H1 (cell line): ENCODE measurements at regions not wholly inside any gene's neighbourhood (a gene's known extent, or its start where the extent isn't known, plus 50 kb on each side); places are given as distances from the start of the nearest gene placed in this dataset.

Experiments
- CTCF ChIA-PET: fragments of 300-600 bp; sonication (Branson Sonifier 250); formaldehyde crosslinking; loops from one replicate; lab custom pipeline; 2021; ENCODE audit not compliant: partially characterized antibody; lab: Charles Lee
- POLR2A ChIA-PET: fragments of 300-600 bp; sonication (Branson Sonifier 250); formaldehyde crosslinking; loops from one replicate; lab custom pipeline; 2021; ENCODE audit warnings: inconsistent platforms; ENCODE audit not compliant: partially characterized antibody; lab: Charles Lee
- DNase-seq, 2 experiments: peaks; one replicate each; pipeline versions ENCODE4 v3.0.0 to v3.0.0-alpha.2; 2010 to 2022; ENCODE audit warnings: low spot score in 2 of 2, low read depth in 1 of 2, mixed read lengths in 1 of 2
- FAIRE-seq: peaks from 2 replicates; lab custom pipeline; 2011; peaks lifted over from hg19 to GRCh38; lab: Jason Lieb, UNC
- H2AFZ ChIP-seq: 2 replicates; pipeline ENCODE4 v1.8.1; 2012; ENCODE audit warnings: low read length, inconsistent platforms
- H2AK5ac ChIP-seq: 2 replicates; pipeline ENCODE4 v1.6.1; 2013; ENCODE audit warnings: low read depth, low read length
- H2BK120ac ChIP-seq: replicated peaks from 2 replicates; pipeline ENCODE3; 2013; ENCODE audit warnings: low read depth, low read length, inconsistent platforms
- H2BK12ac ChIP-seq: 2 replicates; pipeline ENCODE4 v1.6.1; 2013; ENCODE audit warnings: low read depth, low read length
- H2BK15ac ChIP-seq: 2 replicates; pipeline ENCODE4 v1.6.1; 2013; ENCODE audit warnings: low read length
- H2BK20ac ChIP-seq: 2 replicates; pipeline ENCODE4 v1.6.1; 2013; ENCODE audit warnings: low read length
- H2BK5ac ChIP-seq: 2 replicates; pipeline ENCODE4 v1.6.1; 2013; ENCODE audit warnings: low read depth, low read length
- H3K14ac ChIP-seq: 2 replicates; pipeline ENCODE4 v1.6.1; 2013; ENCODE audit warnings: inconsistent platforms; ENCODE audit not compliant: insufficient read length
- H3K18ac ChIP-seq: 2 replicates; pipeline ENCODE4 v1.6.1; 2013; ENCODE audit warnings: low read length; ENCODE audit errors: extremely low read depth
- H3K23ac ChIP-seq: 2 replicates; pipeline ENCODE4 v1.6.1; 2013; ENCODE audit warnings: inconsistent platforms; ENCODE audit not compliant: insufficient read length
- H3K23me2 ChIP-seq: 2 replicates; pipeline ENCODE4 v1.6.1; 2013; ENCODE audit warnings: low read depth, low read length
- H3K27ac ChIP-seq: 2 replicates; pipeline ENCODE4 v1.6.1; 2011; ENCODE audit warnings: low read depth, low read length, inconsistent platforms
- H3K27me3 ChIP-seq, 4 experiments: replicated peaks in 1 of 4; 1 replicate in 1 of 4; 2 replicates in 3 of 4; pipeline versions ENCODE4 v1.6.1 to v1.8.1; 2011 to 2013; ENCODE audit warnings: low read length in 3 of 4, mild to moderate bottlenecking in 3 of 4, inconsistent platforms in 2 of 4, mixed read lengths in 2 of 4, moderate library complexity in 1 of 4; ENCODE audit not compliant: control insufficient read depth in 3 of 4, insufficient read depth in 3 of 4; ENCODE audit errors: extremely low read depth in 1 of 4
- H3K36me3 ChIP-seq, 4 experiments: 2 replicates each; pipeline versions ENCODE4 v1.6.1 to v1.8.1; 2011 to 2013; ENCODE audit warnings: mild to moderate bottlenecking in 4 of 4, low read length in 3 of 4, moderate library complexity in 2 of 4, control low read depth in 1 of 4, inconsistent platforms in 1 of 4; ENCODE audit not compliant: insufficient read depth in 4 of 4, control insufficient read depth in 2 of 4
- H3K4ac ChIP-seq: replicated peaks from 2 replicates; pipeline ENCODE3; 2013; ENCODE audit warnings: low read length, low read depth, mixed read lengths, inconsistent platforms; ENCODE audit not compliant: insufficient read length
- H3K4me1 ChIP-seq, 4 experiments: replicated peaks in 1 of 4; 1 replicate in 1 of 4; 2 replicates in 3 of 4; pipeline versions ENCODE4 v1.6.1 to v1.8.1; 2011 to 2013; ENCODE audit warnings: low read length in 3 of 4, inconsistent platforms in 2 of 4, mixed read lengths in 1 of 4; ENCODE audit not compliant: insufficient read depth in 4 of 4, control insufficient read depth in 3 of 4
- H3K4me2 ChIP-seq, 2 experiments: 2 replicates each; pipeline versions ENCODE4 v1.6.1 to v1.8.1; 2011 to 2013; ENCODE audit warnings: low read depth in 2 of 2, low read length in 2 of 2, control low read depth in 1 of 2, inconsistent platforms in 1 of 2, mild to moderate bottlenecking in 1 of 2; ENCODE audit not compliant: insufficient read depth in 1 of 2
- H3K4me3 ChIP-seq, 4 experiments: fragments of 200-600, 300-600 bp in 1 of 4; sonication (generic), shearing (Covaris generic), sonication (Bioruptor Twin) in 1 of 4; 2 replicates each; pipeline versions ENCODE4 v1.5.1 to v1.8.1; 2011 to 2016; ENCODE audit warnings: low read length in 4 of 4, low read depth in 3 of 4, control low read depth in 2 of 4, inconsistent platforms in 2 of 4, mild to moderate bottlenecking in 2 of 4, mixed read lengths in 1 of 4, moderate library complexity in 1 of 4; ENCODE audit not compliant: insufficient read depth in 2 of 4; ENCODE audit errors: extremely low read depth in 1 of 4
- H3K56ac ChIP-seq: replicated peaks from 2 replicates; pipeline ENCODE3; 2013; ENCODE audit warnings: low read depth, mild to moderate bottlenecking, mixed read lengths, low read length, inconsistent platforms; ENCODE audit not compliant: insufficient read length
- H3K79me1 ChIP-seq: 2 replicates; pipeline ENCODE4 v1.6.1; 2013; ENCODE audit warnings: low read depth, low read length, control low read depth
- H3K79me2 ChIP-seq, 2 experiments: 2 replicates each; pipeline versions ENCODE4 v1.6.1 to v1.8.1; 2012 to 2013; ENCODE audit warnings: low read length in 2 of 2, mild to moderate bottlenecking in 2 of 2, inconsistent platforms in 1 of 2; ENCODE audit not compliant: insufficient read depth in 2 of 2, control insufficient read depth in 1 of 2
- H3K9ac ChIP-seq, 4 experiments: replicated peaks in 1 of 4; 1 replicate in 1 of 4; 2 replicates in 3 of 4; pipeline versions ENCODE4 v1.6.1 to v1.8.1; 2011 to 2013; ENCODE audit warnings: low read depth in 3 of 4, low read length in 3 of 4, control low read depth in 2 of 4, mild to moderate bottlenecking in 2 of 4, moderate library complexity in 2 of 4, inconsistent platforms in 1 of 4; ENCODE audit errors: extremely low read depth in 1 of 4
- H3K9me3 ChIP-seq, 2 experiments: 2 replicates each; pipeline versions ENCODE4 v1.6.1 to v1.8.1; 2012 to 2013; ENCODE audit warnings: mild to moderate bottlenecking in 2 of 2, moderate library complexity in 2 of 2, control low read depth in 1 of 2, inconsistent platforms in 1 of 2, low read depth in 1 of 2, low read length in 1 of 2, mixed read lengths in 1 of 2; ENCODE audit not compliant: insufficient read depth in 2 of 2
- H4K20me1 ChIP-seq, 2 experiments: replicated peaks in 1 of 2; 2 replicates each; pipeline versions ENCODE3 to v1.8.1; 2011 to 2013; ENCODE audit warnings: inconsistent platforms in 2 of 2, low read length in 2 of 2, mild to moderate bottlenecking in 1 of 2; ENCODE audit not compliant: insufficient read depth in 2 of 2, control insufficient read depth in 1 of 2
- H4K5ac ChIP-seq: 2 replicates; pipeline ENCODE4 v1.6.1; 2013; ENCODE audit warnings: low read length, low read depth, mixed read lengths, inconsistent platforms; ENCODE audit not compliant: insufficient read length
- H4K8ac ChIP-seq: 2 replicates; pipeline ENCODE4 v1.8.0; 2013; ENCODE audit warnings: mild to moderate bottlenecking, moderate library complexity, low read length, inconsistent platforms; ENCODE audit not compliant: insufficient read depth; ENCODE audit errors: extremely low read depth
- H4K91ac ChIP-seq: replicated peaks from 2 replicates; pipeline ENCODE3; 2013; ENCODE audit warnings: low read length, mixed read lengths, inconsistent platforms; ENCODE audit not compliant: insufficient read length
- CHD2 ChIP-seq: IDR thresholded peaks from 2 replicates; pipeline ENCODE4 v1.6.1; 2012; ENCODE audit warnings: low read length, improper control_type of control experiment
- HDAC6 ChIP-seq: IDR thresholded peaks from one replicate; pipeline ENCODE4 v1.7.1; 2012; ENCODE audit warnings: low read depth, mild to moderate bottlenecking, inconsistent platforms, low read length, moderate library complexity
- POU5F1 ChIP-seq: IDR thresholded peaks from 2 replicates; pipeline ENCODE4 v1.6.1; 2011; ENCODE audit warnings: low read depth, mild to moderate bottlenecking, low read length, moderate library complexity
- WGBS, 2 experiments: shearing (Covaris generic) in 1 of 2; methylation state at CpG; one replicate each; pipeline versions ENCODE4 v1.1.6 to v1.1.7; 2013 to 2015; ENCODE audit warnings: low lambda C conversion rate in 2 of 2, mixed read lengths in 2 of 2, inconsistent platforms in 1 of 2, low coverage in 1 of 2, missing lambda C conversion rate in 1 of 2; ENCODE audit not compliant: insufficient replicate concordance in 2 of 2, insufficient coverage in 1 of 2, insufficient read length in 1 of 2; ENCODE audit errors: extremely low coverage in 1 of 2, missing lambda C conversion rate in 1 of 2; 5-methylcytosine and 5-hydroxymethylcytosine counted together
- TF ChIP-seq, protein P1 (sequence below): IDR thresholded peaks from 2 replicates; pipeline ENCODE4 v1.6.1; 2011; ENCODE audit warnings: low read depth, mild to moderate bottlenecking, low read length; ENCODE audit not compliant: insufficient read depth

- no peaks in the 10 kb centered on the region for H3K79me1 ChIP-seq
- no peak overlapping the region for H3K9ac ChIP-seq
- no peak overlapping the region for H3K4me3 ChIP-seq
- H2BK20ac ChIP-seq: no peak overlapping the region
- whole genome bisulfite sequencing, 2 experiments: 79% methylated on average over 10 of the region's 10 CpGs; no CpG with 5 or more reads in 1 of the 2 experiments
- H2AK5ac ChIP-seq: no peak overlapping the region
- no peak overlapping the region for H2BK5ac ChIP-seq
- H3K9me3 ChIP-seq: no peaks in the 10 kb centered on the region; a peak in 1 of 4 replicates
- ChIA-PET CTCF (interaction anchor here (0.8 to 2.1 kb wide), 8 partner anchors 10 to 169 kb away, joined by 3 to 6 read pairs (median 4); no protein-coding TSS in a partner anchor), POLR2A (interaction anchor here (0.9 to 1.9 kb wide), 2 partner anchors 10 to 42 kb away, joined by 3 to 4 read pairs; no protein-coding TSS in a partner anchor)
- no peaks in the 10 kb centered on the region for H4K20me1 ChIP-seq
- H3K23me2 ChIP-seq: no peaks in the 10 kb centered on the region
- no peak overlapping the region for H4K5ac ChIP-seq
- no peak overlapping the region for H3K4ac ChIP-seq
- no peak overlapping the region for H3K56ac ChIP-seq
- no peaks in the 10 kb centered on the region for H3K4me1 ChIP-seq
- H3K27ac ChIP-seq: no peak overlapping the region
- H3K4me2 ChIP-seq: no peak overlapping the region
- DNase-seq (no peak), FAIRE-seq (no peak)
- TF ChIP-seq, protein P1, sequence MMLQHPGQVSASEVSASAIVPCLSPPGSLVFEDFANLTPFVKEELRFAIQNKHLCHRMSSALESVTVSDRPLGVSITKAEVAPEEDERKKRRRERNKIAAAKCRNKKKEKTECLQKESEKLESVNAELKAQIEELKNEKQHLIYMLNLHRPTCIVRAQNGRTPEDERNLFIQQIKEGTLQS: no peak
- TF ChIP-seq CHD2 (no peak), HDAC6 (no peak), POU5F1 (no peak)
- H4K8ac ChIP-seq: no peak overlapping the region
- no peak overlapping the region for H4K91ac ChIP-seq
- no peak overlapping the region for H3K18ac ChIP-seq
- H2BK12ac ChIP-seq: no peak overlapping the region
- no peak overlapping the region for H3K23ac ChIP-seq
- H2BK15ac ChIP-seq: no peak overlapping the region
- H3K14ac ChIP-seq: no peak overlapping the region
- no peak overlapping the region for H2BK120ac ChIP-seq
- no peaks in the 10 kb centered on the region for H3K79me2 ChIP-seq
- peaks cover 0 to 2% (median 0%) of the 10 kb centered on the region in 4 experiments; a peak in 2 of 7 replicates for H3K27me3 ChIP-seq
- no peak overlapping the region for H2AFZ ChIP-seq
- no peaks in the 10 kb centered on the region for H3K36me3 ChIP-seq
Measured at GRCh38 chr21:38956856-38957571, 151.3 kb downstream of the ETS2 start.
